ENCODE measurements at regions not wholly inside any gene's neighbourhood (a gene's known extent, or its start where the extent isn't known, plus 50 kb on each side); places are given as distances from the start of the nearest gene placed in this dataset.

DNA sequence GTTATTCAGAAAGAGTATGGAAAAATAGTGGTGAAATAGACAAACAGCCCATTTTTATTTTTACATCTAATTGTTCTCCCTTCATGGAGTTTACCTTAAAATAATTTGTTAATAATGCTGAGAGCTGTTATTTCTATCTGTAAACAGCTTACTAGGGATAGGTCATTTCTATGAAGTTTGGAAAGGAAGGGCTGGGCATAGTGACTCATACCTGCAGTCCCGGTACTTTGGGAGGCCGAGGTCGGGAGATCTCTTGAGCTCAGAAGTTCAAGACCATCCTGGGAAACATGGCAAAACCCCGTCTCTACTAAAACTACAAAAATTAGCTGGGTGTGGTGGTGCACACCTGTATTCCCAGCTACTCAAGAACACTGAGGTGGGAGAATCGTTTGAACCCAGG is 624.3 kb upstream of the LMCD1 start:
- no peak overlapping the region for H2BK5ac ChIP-seq (ENCODE audit: low read depth, low read length, poor library complexity)
- H2AFZ ChIP-seq (ENCODE audit: insufficient read depth, low read length, poor library complexity) = no peak overlapping the region
- H3K4me2 ChIP-seq (ENCODE audit: low read length) = no peak overlapping the region
- no peak overlapping the region for H3K18ac ChIP-seq (ENCODE audit: low read length)
- peaks cover 6% of the 10 kb centered on the region in 2 experiments for H3K4me1 ChIP-seq (ENCODE audit: control insufficient read depth in 1 of 2, insufficient read depth in 2 of 2, low read length in 2 of 2)
- no peak overlapping the region for H3K4ac ChIP-seq (ENCODE audit: low read depth, low read length)
- H3K27me3 ChIP-seq (ENCODE audit: insufficient read depth, low read length) = no peaks in the 10 kb centered on the region
- DNase-seq = no peak
- H3K9ac ChIP-seq (ENCODE audit: low read length) = no peak overlapping the region
- no peak overlapping the region for H3K27ac ChIP-seq (ENCODE audit: low read depth, low read length)
- no CpG with 5 or more reads among the region's 5 CpGs for WGBS (ENCODE audit: extremely low coverage, insufficient coverage, insufficient read length)
- H3K4me3 ChIP-seq (ENCODE audit: low read depth, low read length) = no peak overlapping the region
- H3K23ac ChIP-seq (ENCODE audit: low read length) = no peak overlapping the region
- H3K9me3 ChIP-seq (ENCODE audit: insufficient read depth, low read depth, low read length) = no peaks in the 10 kb centered on the region
- H3K36me3 ChIP-seq (ENCODE audit: control insufficient read depth in 1 of 2, insufficient read depth in 2 of 2, low read length in 2 of 2) = no peaks in the 10 kb centered on the region
- H3K79me2 ChIP-seq (ENCODE audit: control insufficient read depth, insufficient read depth, low read length, poor library complexity) = peaks cover 2% of the 10 kb centered on the region
- no peak overlapping the region for H2AK5ac ChIP-seq (ENCODE audit: low read length)
- no peak overlapping the region for H3K14ac ChIP-seq (ENCODE audit: low read length)
- H2BK120ac ChIP-seq (ENCODE audit: insufficient read depth, low read length, poor library complexity) = no peak overlapping the region
- peak overlapping the region; percentile 6 for H4K91ac ChIP-seq (ENCODE audit: low read depth, low read length)
- no peak overlapping the region for H2BK12ac ChIP-seq (ENCODE audit: low read length)
- no peak overlapping the region for H4K8ac ChIP-seq (ENCODE audit: low read depth, low read length)
- H4K12ac ChIP-seq (ENCODE audit: low read depth, low read length) = no peak overlapping the region
- H3K79me1 ChIP-seq (ENCODE audit: low read length) = peaks cover 4% of the 10 kb centered on the region

DNA sequence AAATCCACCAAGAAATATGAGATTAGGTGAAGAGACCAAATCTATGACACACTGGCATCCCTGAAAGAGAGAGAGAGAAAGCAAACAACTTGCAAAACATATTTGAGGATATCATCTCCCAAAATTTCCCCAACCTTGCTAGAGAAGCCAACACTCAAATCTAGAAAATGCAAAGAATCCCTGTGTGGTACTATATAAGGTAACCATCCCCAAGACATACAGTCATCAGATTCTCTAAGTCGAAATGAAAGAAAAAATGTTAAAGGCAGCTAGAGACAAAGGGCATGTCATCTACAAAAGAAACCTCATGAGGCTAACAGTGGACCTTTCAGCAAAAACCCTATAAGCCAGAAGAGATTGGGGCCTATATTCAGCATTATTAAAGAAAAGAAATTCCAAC is 622.1 kb upstream of the LMCD1 start:
- Histone ChIP-seq H2AK5ac (ENCODE audit: low read length) (no peak overlapping the region), H3K23ac (ENCODE audit: low read length) (no peak overlapping the region), H3K79me1 (ENCODE audit: low read length) (peaks cover 4% of the 10 kb centered on the region), H2AFZ (ENCODE audit: insufficient read depth, low read length, poor library complexity) (no peak overlapping the region), H2BK120ac (ENCODE audit: insufficient read depth, low read length, poor library complexity) (no peak overlapping the region), H2BK12ac (ENCODE audit: low read length) (no peak overlapping the region), H3K4me2 (ENCODE audit: low read length) (no peak overlapping the region), H3K4me1 (ENCODE audit: control insufficient read depth in 1 of 2, insufficient read depth in 2 of 2, low read length in 2 of 2) (peaks cover 6% of the 10 kb centered on the region in 2 experiments), H3K9ac (ENCODE audit: low read length) (no peak overlapping the region), H3K9me3 (ENCODE audit: insufficient read depth, low read depth, low read length) (peaks cover 3% of the 10 kb centered on the region), H3K27ac (ENCODE audit: low read depth, low read length) (no peak overlapping the region), H2BK5ac (ENCODE audit: low read depth, low read length, poor library complexity) (no peak overlapping the region), H3K14ac (ENCODE audit: low read length) (no peak overlapping the region), H3K36me3 (ENCODE audit: control insufficient read depth in 1 of 2, insufficient read depth in 2 of 2, low read length in 2 of 2) (no peaks in the 10 kb centered on the region), H3K79me2 (ENCODE audit: control insufficient read depth, insufficient read depth, low read length, poor library complexity) (peaks cover 2% of the 10 kb centered on the region), H4K91ac (ENCODE audit: low read depth, low read length) (no peak overlapping the region), H3K4ac (ENCODE audit: low read depth, low read length) (no peak overlapping the region), H4K12ac (ENCODE audit: low read depth, low read length) (no peak overlapping the region), H4K8ac (ENCODE audit: low read depth, low read length) (no peak overlapping the region), H3K4me3 (ENCODE audit: low read depth, low read length) (no peak overlapping the region), H3K18ac (ENCODE audit: low read length) (no peak overlapping the region), H3K27me3 (ENCODE audit: insufficient read depth, low read length) (no peaks in the 10 kb centered on the region)
- WGBS (ENCODE audit: extremely low coverage, insufficient coverage, insufficient read length) = no CpG with 5 or more reads among the region's 1 CpG
- DNase-seq = peak in 1 of 2 donors; percentile 41

DNA sequence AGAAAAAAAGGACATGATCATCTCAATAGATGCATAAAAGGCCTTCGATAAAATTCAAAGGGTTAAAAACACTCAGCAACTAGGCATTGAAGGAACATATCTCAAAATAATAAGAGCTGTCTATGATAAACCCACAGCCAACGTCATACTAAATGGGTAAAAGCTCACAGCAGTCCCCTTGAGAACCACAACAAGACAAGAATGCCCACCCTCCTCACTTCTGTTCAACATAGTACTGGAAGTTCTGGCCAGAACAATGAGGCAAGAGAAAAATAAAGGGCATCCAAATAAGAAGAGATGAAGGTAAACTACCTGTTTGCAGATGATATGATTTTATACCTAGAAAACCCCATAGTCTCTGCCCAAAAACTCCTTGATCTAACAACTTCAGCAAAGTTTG is 619.7 kb upstream of the LMCD1 start:
- no peak overlapping the region for H2AFZ ChIP-seq (ENCODE audit: insufficient read depth, low read length, poor library complexity)
- peaks cover 2% of the 10 kb centered on the region for H3K79me2 ChIP-seq (ENCODE audit: control insufficient read depth, insufficient read depth, low read length, poor library complexity)
- H2AK5ac ChIP-seq (ENCODE audit: low read length) = no peak overlapping the region
- peaks cover 3% of the 10 kb centered on the region for H3K9me3 ChIP-seq (ENCODE audit: insufficient read depth, low read depth, low read length)
- peaks cover 5 to 6% of the 10 kb centered on the region in 2 experiments for H3K4me1 ChIP-seq (ENCODE audit: control insufficient read depth in 1 of 2, insufficient read depth in 2 of 2, low read length in 2 of 2)
- no peak overlapping the region for H4K91ac ChIP-seq (ENCODE audit: low read depth, low read length)
- H2BK120ac ChIP-seq (ENCODE audit: insufficient read depth, low read length, poor library complexity) = no peak overlapping the region
- peaks cover 4% of the 10 kb centered on the region for H3K79me1 ChIP-seq (ENCODE audit: low read length)
- no peak overlapping the region for H2BK12ac ChIP-seq (ENCODE audit: low read length)
- H3K9ac ChIP-seq (ENCODE audit: low read length) = no peak overlapping the region
- no peak overlapping the region for H3K4me2 ChIP-seq (ENCODE audit: low read length)
- H3K36me3 ChIP-seq (ENCODE audit: control insufficient read depth in 1 of 2, insufficient read depth in 2 of 2, low read length in 2 of 2) = no peaks in the 10 kb centered on the region
- DNase-seq = no peak
- H3K23ac ChIP-seq (ENCODE audit: low read length) = no peak overlapping the region
- no peak overlapping the region for H3K4me3 ChIP-seq (ENCODE audit: low read depth, low read length)
- H3K27me3 ChIP-seq (ENCODE audit: insufficient read depth, low read length) = no peaks in the 10 kb centered on the region
- no peak overlapping the region for H4K8ac ChIP-seq (ENCODE audit: low read depth, low read length)
- no peak overlapping the region for H3K27ac ChIP-seq (ENCODE audit: low read depth, low read length)
- no peak overlapping the region for H2BK5ac ChIP-seq (ENCODE audit: low read depth, low read length, poor library complexity)
- no peak overlapping the region for H3K14ac ChIP-seq (ENCODE audit: low read length)
- no peak overlapping the region for H3K4ac ChIP-seq (ENCODE audit: low read depth, low read length)
- WGBS (ENCODE audit: extremely low coverage, insufficient coverage, insufficient read length) = no CpG with 5 or more reads among the region's 2 CpGs
- no peak overlapping the region for H4K12ac ChIP-seq (ENCODE audit: low read depth, low read length)
- H3K18ac ChIP-seq (ENCODE audit: low read length) = no peak overlapping the region

DNA sequence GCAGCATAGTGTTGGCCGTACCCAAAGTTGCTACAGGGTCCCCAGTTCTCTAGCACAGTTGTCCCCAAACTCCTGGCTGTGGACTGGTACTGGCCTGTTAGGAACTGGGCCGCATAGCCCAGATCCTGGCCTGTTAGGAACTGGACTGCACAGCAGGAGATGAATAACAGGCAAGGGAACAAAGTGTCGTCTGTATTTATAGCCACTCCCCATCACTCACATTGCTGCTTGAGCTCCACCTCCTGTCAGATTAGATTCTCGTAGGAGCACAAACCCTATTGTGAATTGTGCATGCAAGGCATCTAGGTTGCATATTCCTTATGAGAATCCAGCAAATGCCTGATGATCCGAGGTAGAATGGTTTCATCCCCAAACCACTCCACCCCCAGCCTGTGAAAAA is 604.0 kb upstream of the LMCD1 start:
- H3K9me3 ChIP-seq (ENCODE audit: insufficient read depth, low read depth, low read length) = no peaks in the 10 kb centered on the region

More for the DNA sequence above, 604.0 kb upstream of the LMCD1 start:
- no peaks in the 10 kb centered on the region for H3K4me1 ChIP-seq (ENCODE audit: control insufficient read depth in 1 of 2, insufficient read depth in 2 of 2, low read length in 2 of 2)
- no CpG with 5 or more reads among the region's 5 CpGs for WGBS (ENCODE audit: extremely low coverage, insufficient coverage, insufficient read length)
- H2BK120ac ChIP-seq (ENCODE audit: insufficient read depth, low read length, poor library complexity) = no peak overlapping the region
- no peak overlapping the region for H4K12ac ChIP-seq (ENCODE audit: low read depth, low read length)
- DNase-seq = no peak
- H3K4ac ChIP-seq (ENCODE audit: low read depth, low read length) = no peak overlapping the region
- H4K91ac ChIP-seq (ENCODE audit: low read depth, low read length) = no peak overlapping the region
- H3K4me3 ChIP-seq (ENCODE audit: low read depth, low read length) = no peak overlapping the region
- no peaks in the 10 kb centered on the region for H3K79me1 ChIP-seq (ENCODE audit: low read length)
- H4K8ac ChIP-seq (ENCODE audit: low read depth, low read length) = no peak overlapping the region
- no peaks in the 10 kb centered on the region for H3K36me3 ChIP-seq (ENCODE audit: control insufficient read depth in 1 of 2, insufficient read depth in 2 of 2, low read length in 2 of 2)
- H3K79me2 ChIP-seq (ENCODE audit: control insufficient read depth, insufficient read depth, low read length, poor library complexity) = no peaks in the 10 kb centered on the region
- H2BK5ac ChIP-seq (ENCODE audit: low read depth, low read length, poor library complexity) = no peak overlapping the region
- no peak overlapping the region for H3K27ac ChIP-seq (ENCODE audit: low read depth, low read length)
- H3K14ac ChIP-seq (ENCODE audit: low read length) = no peak overlapping the region
- no peak overlapping the region for H2AK5ac ChIP-seq (ENCODE audit: low read length)
- no peaks in the 10 kb centered on the region for H3K27me3 ChIP-seq (ENCODE audit: insufficient read depth, low read length)
- H2AFZ ChIP-seq (ENCODE audit: insufficient read depth, low read length, poor library complexity) = no peak overlapping the region
- H3K4me2 ChIP-seq (ENCODE audit: low read length) = no peak overlapping the region
- no peak overlapping the region for H2BK12ac ChIP-seq (ENCODE audit: low read length)
- no peak overlapping the region for H3K9ac ChIP-seq (ENCODE audit: low read length)
- H3K23ac ChIP-seq (ENCODE audit: low read length) = no peak overlapping the region
- no peak overlapping the region for H3K18ac ChIP-seq (ENCODE audit: low read length)

All from trophoblast cell (in vitro differentiated cells and primary cell).